ENCODE measurements at regions not wholly inside any gene's neighbourhood (a gene's known extent, or its start where the extent isn't known, plus 50 kb on each side); places are given as distances from the start of the nearest gene placed in this dataset.

DNA sequence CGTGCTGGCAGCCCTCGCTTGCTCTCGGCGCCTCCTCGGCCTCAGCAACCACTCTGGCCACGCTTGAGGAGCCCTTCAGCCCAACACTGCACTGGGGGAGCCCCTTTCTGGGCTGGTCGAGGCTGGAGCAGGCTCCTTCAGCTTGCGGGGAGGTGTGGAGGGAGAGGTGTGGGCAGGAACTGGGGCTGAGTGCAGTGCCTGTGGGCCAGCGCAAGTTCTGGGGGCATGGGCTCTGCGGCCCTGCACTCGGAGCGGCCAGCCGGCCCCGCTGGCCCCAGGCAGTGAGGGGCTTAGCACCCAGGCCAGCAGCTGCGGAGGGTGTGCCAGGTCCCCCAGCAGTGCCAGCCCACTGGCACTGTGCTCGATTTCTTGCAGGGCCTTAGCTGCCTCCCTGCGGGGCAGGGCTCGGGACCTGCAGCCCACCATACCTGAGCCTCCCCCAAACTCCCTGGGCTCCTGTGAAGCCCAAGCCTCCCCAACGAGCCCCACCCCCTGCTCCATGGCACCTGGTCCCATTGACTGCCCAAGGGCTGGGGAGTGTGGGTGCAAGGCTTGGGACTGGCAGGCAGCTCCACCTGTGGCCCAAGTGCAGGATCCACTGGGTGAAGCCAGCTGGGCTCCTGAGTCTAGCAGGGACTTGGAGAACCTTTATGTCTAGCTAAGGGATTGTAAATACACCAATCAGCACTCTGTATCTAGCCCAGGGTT lies 556.8 kb downstream of the GABRG1 start:
- TF ChIP-seq POLR2A (IDR thresholded peaks at IDR 0.05) (no peak), CTCF (IDR thresholded peaks at IDR 0.05) (no peak)
- whole genome bisulfite sequencing, 2 donors = 79 to 81% methylated on average over 7 to 19 of the region's 19 CpGs
- H3K4me3 ChIP-seq = no peak overlapping the region
- no peaks in the 10 kb centered on the region for H3K4me1 ChIP-seq
- no peaks in the 10 kb centered on the region for H3K27me3 ChIP-seq
- no peak for DNase-seq
- intact Hi-C loops (cut with DNase I; ENCODE audit: low total_unique reads) = no loop called here
- H3K27ac ChIP-seq = no peak overlapping the region
- H3K9me3 ChIP-seq = no peaks in the 10 kb centered on the region
- H3K36me3 ChIP-seq (ENCODE audit: low read depth, missing control alignments) = no peaks in the 10 kb centered on the region

GRCh38 chr4:45554423-45554822 lies 569.4 kb downstream of the GABRG1 start:
- WGBS, 2 donors = 44 to 76% methylated on average over 1 of the region's 1 CpG
- H3K9me3 ChIP-seq = no peaks in the 10 kb centered on the region
- H3K36me3 ChIP-seq (ENCODE audit: low read depth, missing control alignments) = no peaks in the 10 kb centered on the region
- no peaks in the 10 kb centered on the region for H3K4me1 ChIP-seq
- DNase-seq = no peak
- intact Hi-C loops (cut with DNase I; ENCODE audit: low total_unique reads) = no loop called here
- no peak for TF ChIP-seq CTCF (IDR thresholded peaks at IDR 0.05)
- no peak overlapping the region for H3K4me3 ChIP-seq
- H3K27me3 ChIP-seq = no peaks in the 10 kb centered on the region
- no peak overlapping the region for H3K27ac ChIP-seq

GRCh38 chr4:45550766-45551366 lies 573.0 kb downstream of the GABRG1 start:
- Histone ChIP-seq H3K27ac (no peak overlapping the region), H3K9me3 (no peaks in the 10 kb centered on the region), H3K4me3 (no peak overlapping the region), H3K4me1 (no peaks in the 10 kb centered on the region), H3K27me3 (no peaks in the 10 kb centered on the region), H3K36me3 (ENCODE audit: low read depth, missing control alignments) (no peaks in the 10 kb centered on the region)
- DNase-seq = no peak
- TF ChIP-seq CTCF (IDR thresholded peaks at IDR 0.05) (no peak), POLR2A (IDR thresholded peaks at IDR 0.05) (no peak)
- WGBS, 2 donors = 51 to 57% methylated on average over 4 of the region's 4 CpGs
- intact Hi-C loops (cut with DNase I; ENCODE audit: low total_unique reads) = no loop called here

GRCh38 chr4:45539142-45539814 lies 584.6 kb downstream of the GABRG1 start:
- no peaks in the 10 kb centered on the region for H3K27me3 ChIP-seq
- H3K9me3 ChIP-seq = no peaks in the 10 kb centered on the region
- no peak for TF ChIP-seq CTCF (IDR thresholded peaks at IDR 0.05)
- no peak for TF ChIP-seq POLR2A (IDR thresholded peaks at IDR 0.05)
- no peaks in the 10 kb centered on the region for H3K4me1 ChIP-seq
- intact Hi-C loops (cut with DNase I; ENCODE audit: low total_unique reads) = no loop called here
- 89% methylated on average over 2 of the region's 2 CpGs for WGBS, 2 donors
- no peak overlapping the region for H3K4me3 ChIP-seq
- H3K36me3 ChIP-seq (ENCODE audit: low read depth, missing control alignments) = no peaks in the 10 kb centered on the region
- no peak overlapping the region for H3K27ac ChIP-seq
- DNase-seq = no peak
